Heart right ventricle (tissue), 16 donors: ENCODE measurements at regions not wholly inside any gene's neighbourhood (a gene's known extent, or its start where the extent isn't known, plus 50 kb on each side); places are given as distances from the start of the nearest gene placed in this dataset.

Experiments
- ATAC-seq, 8 donors: fragments of 200-7000 bp; cut with Tn5 transposase; one replicate each; pipeline ENCODE4 v1.9.1; 2020; ENCODE audit warnings: mild to moderate bottlenecking in 8 of 8, moderate library complexity in 8 of 8, moderate number of reproducible peaks in 1 of 8
- DNase-seq, 2 donors: peaks; one replicate each; pipeline ENCODE4 v3.0.0-alpha.2; 2020
- H3K27ac ChIP-seq, 10 donors: fragments of 200-600 bp; sonication (generic) in 2 of 10; one replicate each; pipeline versions ENCODE4 v1.5.0 to v1.8.0; 2020 to 2022; ENCODE audit warnings: mild to moderate bottlenecking in 3 of 10
- H3K27me3 ChIP-seq, 7 donors: fragments of 200-600 bp; one replicate each; pipeline ENCODE4 v1.8.0; 2021 to 2022; ENCODE audit warnings: mild to moderate bottlenecking in 2 of 7
- H3K36me3 ChIP-seq, 9 donors: fragments of 200-600 bp; sonication (generic) in 1 of 9; one replicate each; pipeline versions ENCODE4 v1.5.0 to v1.8.0; 2020 to 2022; ENCODE audit warnings: mild to moderate bottlenecking in 2 of 9
- H3K4me1 ChIP-seq, 9 donors: fragments of 200-600 bp; sonication (generic) in 1 of 9; one replicate each; pipeline versions ENCODE4 v1.5.0 to v1.8.0; 2020 to 2022; ENCODE audit warnings: mild to moderate bottlenecking in 4 of 9
- H3K4me3 ChIP-seq, 10 donors: fragments of 200-600 bp; sonication (generic) in 2 of 10; one replicate each; pipeline versions ENCODE4 v1.5.0 to v1.8.0; 2020 to 2022; ENCODE audit warnings: mild to moderate bottlenecking in 7 of 10, moderate library complexity in 2 of 10
- H3K9me3 ChIP-seq, 11 donors: fragments of 200-600 bp in 10 of 11; sonication (generic) in 2 of 11; one replicate each; pipeline versions ENCODE4 v1.5.0 to v1.8.0; 2013 to 2022; ENCODE audit warnings: mild to moderate bottlenecking in 2 of 11, control low read depth in 1 of 11, moderate library complexity in 1 of 11
- CTCF ChIP-seq, 9 donors: fragments of 200-600 bp; sonication (generic) in 2 of 9; IDR thresholded peaks; one replicate each; pipeline versions ENCODE4 v1.5.0 to v1.8.0; 2021 to 2022; ENCODE audit warnings: antibody characterized with exemption in 9 of 9, mild to moderate bottlenecking in 5 of 9, moderate library complexity in 1 of 9
- WGBS, 2 donors: extraction: QIAGEN DNeasy Blood & Tissue Kit; methylation state at CpG; one replicate each; pipeline ENCODE4 v1.1.7; 2013; ENCODE audit warnings: inconsistent platforms in 1 of 2; 5-methylcytosine and 5-hydroxymethylcytosine counted together
- intact Hi-C, 10 donors: fragments of 100-400 bp; cut with DNase I; formaldehyde crosslinking; loops; one replicate each; pipeline versions ENCODE4 v1.11.1 to v1.14.2; 2022
- donor health status: Arrhythmogenic right ventricular cardiomyopathy.
- donor health status: ischemic (EF 13 %, LVEDD 7.1; RV severe dilation, severe dysfunction).
- donor health status: healthy with polysubstance abuse.
- donor health status: DM: no; HTN: yes; CAD: no.
- donor health status: DM: no; HTN: no; CAD: no.
- donor health status: ischemic (EF 25% LVEDD 6.9; RV normal size, moderate dysfunction).
- donor health status: ischemic (EF 25% LVEDD 5.7; RV mildly dilated, moderate dysfunction).
- donor health status: healthy.
- donor health status: DM: yes; HTN: yes; CAD: no.
- donor health status: Ischemic cardiomyopathy.
- donor health status: ischemic (EF 35%, LVEDD 5.7; RV mildly dilated, moderate dysfunction).
- donor health status: nonischemic (EF 11% LVEDD 7.7; RV severe dilation, severe dysfunction).
- donor health status: DM: yes; HTN: yes; CAD: no.
- donor health status: PGD.
- donor health status: ischemic (EF 29% LVEDD 5.4; RV normal size, mild dysfunction).
- donor health status: nonischemic (EF 23%, LVEDD 6.1; RV moderate dilation, normal function).

- Histone ChIP-seq H3K27ac (peak overlapping the region in 3 of 10 donors; percentile 21 to 37 (median 31)), H3K4me1 (peaks cover 0 to 25% (median 5%) of the 10 kb centered on the region in 9 donors), H3K4me3 (no peak overlapping the region), H3K36me3 (no peaks in the 10 kb centered on the region), H3K27me3 (peaks cover 0 to 43% (median 21%) of the 10 kb centered on the region in 7 donors), H3K9me3 (peaks cover 0 to 17% (median 3%) of the 10 kb centered on the region in 11 donors)
- ATAC-seq (peak in 1 of 8 donors; percentile 28), DNase-seq (no peak)
- intact Hi-C loops = no loop called here
- 68 to 70% methylated on average over 5 of the region's 5 CpGs for WGBS, 2 donors
- no peak for TF ChIP-seq CTCF (IDR thresholded peaks at IDR 0.05)
Measured at GRCh38 chr22:27220339-27220738, 563.0 kb downstream of the MIAT start.

- Histone ChIP-seq H3K27me3 (peaks cover 0 to 41% (median 16%) of the 10 kb centered on the region in 7 donors), H3K4me3 (no peak overlapping the region), H3K4me1 (peaks cover 0 to 25% (median 5%) of the 10 kb centered on the region in 9 donors), H3K9me3 (peaks cover 0 to 17% (median 3%) of the 10 kb centered on the region in 11 donors), H3K36me3 (no peaks in the 10 kb centered on the region), H3K27ac (no peak overlapping the region)
- DNase-seq = no peak
- no peak for TF ChIP-seq CTCF (IDR thresholded peaks at IDR 0.05)
- intact Hi-C loops = no loop called here
- ATAC-seq = no peak
Measured at GRCh38 chr22:27222178-27222577, 564.8 kb downstream of the MIAT start.

- peak in 6 of 8 donors; percentile 27 to 77 (median 60) for ATAC-seq
- peaks cover 0 to 18% (median 3%) of the 10 kb centered on the region in 11 donors for H3K9me3 ChIP-seq
- 70 to 73% methylated on average over 3 of the region's 3 CpGs for WGBS, 2 donors
- H3K27ac ChIP-seq = peak overlapping the region in 5 of 10 donors; percentile 15 to 67 (median 48)
- TF ChIP-seq CTCF (IDR thresholded peaks at IDR 0.05) = no peak
- H3K27me3 ChIP-seq = peaks cover 0 to 36% (median 6%) of the 10 kb centered on the region in 7 donors
- H3K36me3 ChIP-seq = no peaks in the 10 kb centered on the region
- intact Hi-C loops = no loop called here
- peaks cover 0 to 14% (median 5%) of the 10 kb centered on the region in 9 donors for H3K4me1 ChIP-seq
- H3K4me3 ChIP-seq = no peak overlapping the region
- DNase-seq = no peak
Measured at GRCh38 chr22:27223317-27224177, 566.2 kb downstream of the MIAT start.

- Histone ChIP-seq H3K4me3 (no peak overlapping the region), H3K9me3 (peaks cover 0 to 23% (median 3%) of the 10 kb centered on the region in 11 donors), H3K4me1 (peaks cover 0 to 8% (median 0%) of the 10 kb centered on the region in 9 donors), H3K36me3 (no peaks in the 10 kb centered on the region), H3K27ac (peak overlapping the region in 6 of 10 donors; percentile 16 to 67 (median 50)), H3K27me3 (peaks cover 0 to 33% (median 3%) of the 10 kb centered on the region in 7 donors)
- 31 to 33% methylated on average over 18 of the region's 18 CpGs for WGBS, 2 donors
- intact Hi-C loops = no loop called here
- no peak for TF ChIP-seq CTCF (IDR thresholded peaks at IDR 0.05)
- ATAC-seq (peak in 7 of 8 donors; percentile 28 to 85 (median 68)), DNase-seq (peak in 1 of 2 donors; percentile 48)
Measured at GRCh38 chr22:27224485-27225374, 567.3 kb downstream of the MIAT start.
